ENCODE measurements at regions not wholly inside any gene's neighbourhood (a gene's known extent, or its start where the extent isn't known, plus 50 kb on each side); places are given as distances from the start of the nearest gene placed in this dataset.

DNA sequence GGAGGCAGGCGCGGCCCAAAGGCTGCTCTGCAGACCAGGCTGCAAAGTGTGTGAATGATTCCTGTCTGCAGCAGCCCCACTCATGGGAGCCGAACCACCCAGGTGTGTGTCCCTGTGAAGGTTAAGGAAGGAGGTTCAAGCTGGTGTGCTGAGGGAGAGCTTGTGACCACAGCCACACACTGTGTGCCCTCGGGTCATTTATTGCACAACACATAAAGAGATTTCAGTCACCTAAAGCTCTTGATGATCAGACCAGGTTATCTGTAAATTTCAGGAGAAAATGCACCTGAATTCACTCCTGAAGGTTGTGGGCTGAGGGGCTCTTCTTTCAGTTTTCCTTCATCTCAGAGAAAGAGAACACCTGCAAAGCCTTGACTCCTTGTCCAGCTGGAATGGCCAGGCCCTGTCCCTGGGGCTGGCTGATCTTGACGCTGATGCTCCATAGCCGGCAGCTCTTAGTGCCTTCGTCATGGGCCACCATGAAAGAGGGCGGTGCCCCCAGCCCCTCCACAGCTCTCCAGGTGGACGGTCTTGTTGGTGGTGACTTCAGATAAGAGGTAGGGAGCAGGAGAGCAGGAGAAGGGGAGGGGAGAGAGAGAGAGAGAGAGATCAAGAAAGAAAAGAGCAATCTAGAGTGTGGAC is 110.8 kb upstream of the C1QTNF9B start:
- no peak for TF ChIP-seq EP300 (IDR thresholded peaks at IDR 0.05)
- no peak for TF ChIP-seq POLR2A (IDR thresholded peaks at IDR 0.05)
- TF ChIP-seq, protein P1, sequence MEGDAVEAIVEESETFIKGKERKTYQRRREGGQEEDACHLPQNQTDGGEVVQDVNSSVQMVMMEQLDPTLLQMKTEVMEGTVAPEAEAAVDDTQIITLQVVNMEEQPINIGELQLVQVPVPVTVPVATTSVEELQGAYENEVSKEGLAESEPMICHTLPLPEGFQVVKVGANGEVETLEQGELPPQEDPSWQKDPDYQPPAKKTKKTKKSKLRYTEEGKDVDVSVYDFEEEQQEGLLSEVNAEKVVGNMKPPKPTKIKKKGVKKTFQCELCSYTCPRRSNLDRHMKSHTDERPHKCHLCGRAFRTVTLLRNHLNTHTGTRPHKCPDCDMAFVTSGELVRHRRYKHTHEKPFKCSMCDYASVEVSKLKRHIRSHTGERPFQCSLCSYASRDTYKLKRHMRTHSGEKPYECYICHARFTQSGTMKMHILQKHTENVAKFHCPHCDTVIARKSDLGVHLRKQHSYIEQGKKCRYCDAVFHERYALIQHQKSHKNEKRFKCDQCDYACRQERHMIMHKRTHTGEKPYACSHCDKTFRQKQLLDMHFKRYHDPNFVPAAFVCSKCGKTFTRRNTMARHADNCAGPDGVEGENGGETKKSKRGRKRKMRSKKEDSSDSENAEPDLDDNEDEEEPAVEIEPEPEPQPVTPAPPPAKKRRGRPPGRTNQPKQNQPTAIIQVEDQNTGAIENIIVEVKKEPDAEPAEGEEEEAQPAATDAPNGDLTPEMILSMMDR (IDR thresholded peaks at IDR 0.05), result no peak
- TF ChIP-seq POLR2AphosphoS5 (IDR thresholded peaks at IDR 0.05), result no peak

Measured in upper lobe of left lung (tissue), 4 donors.